Posterior cingulate gyrus (tissue), 11 donors: ENCODE measurements at regions not wholly inside any gene's neighbourhood (a gene's known extent, or its start where the extent isn't known, plus 50 kb on each side); places are given as distances from the start of the nearest gene placed in this dataset.
A peak's percentile ranks its signal among the peaks of the same experiment; 100 is the strongest.
"Not testable (repeated sequence)": the region's sequence is repeated elsewhere in the genome, so short reads cannot be mapped to it uniquely, and the experiment has no call there.

Source experiments
- DNase-seq, 10 donors: peaks; one replicate each; pipeline versions ENCODE4 v3.0.0 to v3.0.0-alpha.2; 2020 to 2021; ENCODE audit warnings: mixed read lengths in 3 of 10
- intact Hi-C: fragments of 100-400 bp; cut with DNase I; formaldehyde crosslinking; loops from one replicate; pipeline ENCODE4 v1.15.1; 2023

DNA sequence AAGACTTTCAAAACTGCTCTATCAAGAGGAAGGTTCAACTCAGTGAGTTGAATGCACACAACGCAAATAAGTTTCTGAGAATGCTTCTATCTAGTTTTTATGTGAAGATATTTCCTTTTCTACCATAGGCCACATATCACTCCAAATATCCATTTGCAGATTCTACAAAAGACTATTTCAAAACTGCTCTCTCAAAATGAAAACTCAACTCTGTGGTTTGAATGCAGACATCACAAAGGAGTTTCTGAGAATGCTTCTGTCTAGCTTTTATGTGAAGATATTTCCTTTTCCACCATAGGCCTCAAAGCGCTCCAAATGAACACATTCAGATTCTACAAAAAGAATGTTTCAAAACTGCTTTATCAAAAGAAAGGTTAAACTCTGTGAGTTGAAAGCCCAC lies 1093.1 kb upstream of the DEFB115 start:
- intact Hi-C loops, DNase-seq: not testable (repeated sequence)

DNA sequence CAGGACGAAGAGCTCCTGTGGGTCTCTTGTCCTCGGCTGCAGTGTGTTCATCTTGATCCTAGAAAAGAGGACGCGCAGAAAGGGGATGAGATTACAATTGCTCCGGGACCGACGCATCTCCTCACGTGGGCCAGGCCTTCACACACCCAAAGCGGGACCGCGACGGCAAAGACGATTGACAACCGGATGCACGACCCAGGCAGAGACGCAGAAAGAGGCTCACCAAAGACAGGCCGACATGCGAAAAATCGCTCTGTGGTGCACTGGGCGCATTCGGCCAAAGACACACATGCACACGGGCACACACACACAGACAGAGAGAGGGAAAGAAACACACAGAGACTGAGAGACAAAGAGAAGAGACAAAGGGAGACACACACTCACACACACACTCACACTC lies 1089.9 kb upstream of the DEFB115 start:
- intact Hi-C loops = no loop called here
- DNase-seq = peak in 2 of 10 donors; percentile 28 to 55

- intact Hi-C loops = no loop called here
- DNase-seq = peak in 3 of 10 donors; percentile 44 to 73 (median 69)
Measured at GRCh38 chr20:30168025-30168799, 1089.3 kb upstream of the DEFB115 start.

DNA sequence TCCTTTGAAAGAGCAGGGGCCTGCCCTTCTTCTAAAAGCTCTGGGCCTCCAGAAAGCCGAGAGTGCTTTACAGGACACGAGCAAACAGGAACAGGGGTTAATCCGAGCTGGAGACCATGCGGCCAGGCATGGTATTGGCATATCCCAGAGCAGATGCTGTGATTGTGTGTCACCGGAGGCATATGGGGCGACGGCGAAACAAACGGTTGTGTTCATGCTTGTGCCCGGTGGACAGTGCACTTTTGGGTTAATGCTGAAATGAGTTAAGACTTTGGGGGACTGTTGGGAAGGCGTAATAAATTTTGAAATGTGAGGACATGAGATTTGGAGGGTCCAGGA lies 1088.7 kb upstream of the DEFB115 start:
- intact Hi-C loops = no loop called here
- no peak for DNase-seq

GRCh38 chr20:30175681-30176080 lies 1081.8 kb upstream of the DEFB115 start:
- intact Hi-C loops = no loop called here
- DNase-seq = peak in 2 of 10 donors; percentile 16 to 75

DNA sequence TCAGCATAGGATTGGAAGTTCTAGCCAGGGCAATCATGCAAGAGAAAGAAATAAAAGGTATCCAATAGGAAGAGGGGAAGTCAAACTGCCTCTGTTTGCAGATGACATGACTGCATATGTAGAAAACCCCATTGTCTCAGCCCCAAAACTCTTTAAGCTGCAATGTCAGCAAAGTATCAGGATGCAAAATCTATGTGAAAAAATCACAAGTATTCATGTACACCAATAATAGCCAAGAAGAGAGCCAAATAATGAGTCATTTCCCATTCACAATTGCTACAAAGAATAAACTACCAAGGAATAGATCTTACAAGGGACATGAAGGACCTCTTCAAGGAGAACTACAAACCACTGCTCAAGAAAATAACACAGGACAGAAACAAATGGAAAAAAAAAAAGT lies 1074.3 kb upstream of the DEFB115 start:
- intact Hi-C loops, DNase-seq: not testable (repeated sequence)

GRCh38 chr20:30191785-30192184 lies 1065.7 kb upstream of the DEFB115 start:
- DNase-seq, intact Hi-C loops: not testable (repeated sequence)

DNA sequence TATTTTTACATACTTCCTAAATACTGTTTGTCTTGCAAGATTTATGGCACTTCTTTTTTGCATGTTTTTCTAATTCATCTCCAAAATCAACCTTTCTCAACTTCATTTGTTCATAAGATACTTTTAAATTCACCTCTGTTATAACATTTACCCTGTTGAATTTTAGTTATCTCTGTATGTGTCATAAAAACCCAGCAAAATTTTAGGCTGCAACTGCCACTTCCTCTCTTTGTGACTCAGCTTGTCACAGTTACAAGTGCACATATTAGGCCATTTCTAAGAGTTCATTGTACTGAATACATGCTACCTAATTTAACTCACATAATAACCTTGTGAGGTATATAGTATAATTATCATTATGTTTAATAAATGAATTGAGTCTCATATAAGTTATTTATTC lies 1023.0 kb upstream of the DEFB115 start:
- intact Hi-C loops, DNase-seq: not testable (repeated sequence)

GRCh38 chr20:30275073-30275472 lies 982.4 kb upstream of the DEFB115 start:
- DNase-seq = peak in 1 of 10 donors; percentile 72
- intact Hi-C loops = not testable (repeated sequence)

DNA sequence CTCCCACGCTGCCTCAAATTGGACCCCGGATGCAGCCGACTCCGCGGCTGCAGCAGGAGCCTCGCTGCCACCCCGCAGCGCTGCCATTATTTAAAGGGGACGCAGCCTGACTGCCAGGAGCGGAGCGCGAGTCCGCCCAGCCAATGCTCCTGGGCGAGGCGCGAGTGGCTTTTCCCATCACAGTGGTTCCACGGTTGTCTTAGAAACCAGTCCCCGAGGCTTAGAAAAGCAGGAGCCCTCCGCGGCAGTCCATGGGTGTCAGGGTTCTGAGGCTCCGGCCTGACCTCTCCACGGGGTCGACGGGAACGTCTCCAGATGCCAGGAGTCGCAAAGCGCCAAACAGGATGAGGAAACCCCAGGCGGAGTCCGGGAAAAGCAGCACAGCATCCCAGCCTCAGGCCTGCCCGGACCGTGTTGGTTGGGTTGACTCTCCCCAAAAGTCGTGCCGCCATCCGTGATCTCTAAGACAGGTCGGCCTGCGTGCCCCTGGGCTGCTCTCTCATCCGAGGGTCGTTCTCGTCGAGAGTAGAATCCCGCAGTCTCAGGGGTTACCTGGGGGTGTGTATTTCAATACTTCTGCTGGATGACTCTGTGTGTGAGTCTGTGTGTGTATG lies 975.8 kb upstream of the DEFB115 start:
- intact Hi-C loops = no loop called here

DNA sequence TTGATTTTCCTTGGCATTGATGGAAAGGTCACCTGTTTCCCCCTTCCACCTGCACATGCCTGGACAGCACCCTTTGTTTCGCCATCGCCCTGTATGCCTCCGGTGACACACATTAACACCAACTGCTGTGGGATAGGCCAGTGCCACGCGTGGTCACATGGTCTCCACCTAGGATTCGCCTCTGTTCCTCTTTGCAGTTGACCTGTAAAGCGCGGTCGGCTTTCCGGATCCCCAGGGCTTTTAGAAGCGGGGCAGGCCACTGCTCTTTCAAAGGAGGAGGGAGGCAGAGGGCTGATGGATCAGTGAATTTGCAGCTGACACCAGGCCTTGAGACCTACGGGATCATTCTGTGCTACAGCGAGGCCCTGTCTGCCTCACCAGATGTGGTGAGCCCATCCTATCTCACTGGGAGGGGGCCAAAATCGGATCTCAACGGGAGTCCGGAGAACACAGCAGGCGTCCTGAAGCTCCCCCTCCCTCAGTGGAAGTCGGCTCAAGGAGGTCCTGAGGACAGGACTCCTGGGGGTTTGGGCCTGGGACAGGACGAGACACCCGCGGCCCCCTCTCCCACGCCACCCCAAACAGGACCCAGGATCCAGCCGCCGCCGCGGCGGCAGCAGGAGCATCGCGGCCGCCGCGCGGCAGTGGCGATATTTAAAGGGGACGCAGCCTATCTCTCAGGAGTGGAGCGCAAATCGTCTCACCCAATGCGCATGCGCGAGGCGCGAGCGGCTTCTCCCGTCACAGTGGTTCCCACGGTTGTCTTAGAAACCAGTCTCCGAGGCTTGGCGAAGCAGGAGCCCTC lies 973.8 kb upstream of the DEFB115 start:
- DNase-seq = peak in 8 of 10 donors; percentile 66 to 97 (median 83)
- intact Hi-C loops = not testable (repeated sequence)

More for the DNA sequence above, 975.8 kb upstream of the DEFB115 start:
- DNase-seq = peak in 1 of 10 donors; percentile 52

DNA sequence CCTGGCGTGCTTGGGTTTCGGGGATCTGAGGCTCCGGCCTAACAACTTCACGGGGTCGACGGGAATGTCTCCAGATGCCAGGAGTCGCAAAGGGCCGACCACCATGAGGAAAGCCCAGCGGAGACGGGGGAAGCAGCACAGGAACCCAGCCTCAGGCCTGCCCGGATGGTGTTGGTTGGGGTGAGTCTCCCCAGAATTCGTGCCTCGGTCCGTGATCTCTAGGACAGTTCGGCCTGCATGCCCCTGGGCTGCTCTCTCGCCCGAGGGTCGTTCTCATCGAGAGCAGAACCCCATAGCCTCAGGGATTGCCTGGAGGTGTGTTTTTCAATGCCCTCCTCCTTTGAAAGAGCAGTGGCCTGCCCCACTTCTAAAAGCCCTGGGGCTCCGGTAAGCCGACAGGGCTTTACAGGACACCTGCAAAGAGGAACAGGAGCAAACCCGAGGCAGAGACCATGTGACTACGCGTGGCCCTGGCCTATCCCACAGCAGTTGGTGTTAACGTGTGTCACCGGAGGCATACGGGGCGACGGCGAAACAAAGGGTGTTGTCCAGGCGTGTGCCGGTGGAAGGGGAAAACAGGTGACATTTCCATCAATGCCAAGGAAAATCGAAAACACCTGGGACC lies 973.1 kb upstream of the DEFB115 start:
- peak in 1 of 10 donors; percentile 44 for DNase-seq
- intact Hi-C loops = no loop called here

GRCh38 chr20:30285677-30286076 lies 971.8 kb upstream of the DEFB115 start:
- intact Hi-C loops = no loop called here
- no peak for DNase-seq

DNA sequence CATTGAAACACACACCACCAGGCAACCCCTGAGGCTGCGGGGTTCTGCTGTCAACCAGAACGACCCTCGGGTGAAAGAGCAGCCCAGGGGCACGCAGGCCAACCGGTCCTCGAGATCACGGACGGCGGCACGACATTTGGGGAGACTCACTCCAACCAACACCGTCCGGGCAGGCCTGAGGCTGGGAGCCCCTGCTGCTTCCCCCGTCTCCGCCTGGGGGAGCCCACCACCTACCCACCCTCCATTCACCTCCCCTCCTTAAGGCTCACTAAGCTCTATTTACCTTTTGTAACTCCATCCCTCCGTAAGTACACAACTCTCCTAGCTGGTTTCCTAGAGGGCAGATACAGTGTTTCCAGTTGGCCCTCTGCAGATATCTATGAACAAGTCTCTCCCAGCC lies 971.3 kb upstream of the DEFB115 start:
- intact Hi-C loops = no loop called here
- DNase-seq = peak in 1 of 10 donors; percentile 64

- intact Hi-C loops, DNase-seq: not testable (repeated sequence)
Measured at GRCh38 chr20:30287459-30287858, 970.0 kb upstream of the DEFB115 start.

DNA sequence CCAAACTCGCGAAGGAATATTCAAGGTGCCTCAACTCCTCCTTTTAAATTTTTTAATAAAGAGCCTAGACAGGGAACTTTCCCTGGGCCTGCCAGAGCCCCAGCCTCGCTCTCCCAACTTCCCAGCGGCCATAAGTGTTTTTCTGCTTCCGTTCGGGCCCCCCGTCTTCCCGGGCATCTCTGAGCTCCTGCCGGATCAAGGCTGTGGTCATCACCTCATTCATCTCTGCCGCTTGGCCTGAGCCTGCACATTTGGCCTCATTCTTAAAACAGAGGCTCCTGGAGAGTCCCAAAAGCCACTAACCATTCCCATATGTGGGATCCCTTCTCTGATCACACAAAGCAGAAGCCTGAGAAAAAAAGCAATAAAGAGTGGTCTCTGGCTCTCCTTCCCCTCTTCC lies 969.1 kb upstream of the DEFB115 start:
- intact Hi-C loops = no loop called here
- peak in 1 of 10 donors; percentile 44 for DNase-seq

GRCh38 chr20:30289049-30289448 lies 968.4 kb upstream of the DEFB115 start:
- intact Hi-C loops = not testable (repeated sequence)
- DNase-seq = peak in 2 of 10 donors; percentile 72 to 87

DNA sequence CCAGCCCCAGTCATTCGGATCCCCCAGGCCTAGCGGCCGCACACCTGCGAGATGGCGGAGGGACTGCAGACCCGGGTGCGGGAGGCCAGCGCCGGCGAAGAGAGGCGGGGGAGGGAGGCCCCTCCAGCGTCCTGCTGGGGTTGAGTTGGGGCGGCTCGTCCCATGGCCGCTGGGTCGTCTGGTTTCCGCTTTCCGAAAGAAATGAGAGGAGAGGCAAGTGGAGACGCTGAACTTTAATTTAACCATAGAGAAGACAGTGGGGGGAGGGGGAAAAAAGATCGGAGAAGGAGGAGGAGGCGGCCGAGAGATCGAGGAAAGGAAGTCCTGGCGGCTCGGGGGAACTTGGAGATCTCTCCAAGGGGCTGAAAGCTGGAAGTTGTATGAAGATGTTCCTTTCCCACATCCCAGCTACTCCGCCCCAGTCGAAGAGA lies 967.7 kb upstream of the DEFB115 start:
- not testable (repeated sequence) for DNase-seq

DNA sequence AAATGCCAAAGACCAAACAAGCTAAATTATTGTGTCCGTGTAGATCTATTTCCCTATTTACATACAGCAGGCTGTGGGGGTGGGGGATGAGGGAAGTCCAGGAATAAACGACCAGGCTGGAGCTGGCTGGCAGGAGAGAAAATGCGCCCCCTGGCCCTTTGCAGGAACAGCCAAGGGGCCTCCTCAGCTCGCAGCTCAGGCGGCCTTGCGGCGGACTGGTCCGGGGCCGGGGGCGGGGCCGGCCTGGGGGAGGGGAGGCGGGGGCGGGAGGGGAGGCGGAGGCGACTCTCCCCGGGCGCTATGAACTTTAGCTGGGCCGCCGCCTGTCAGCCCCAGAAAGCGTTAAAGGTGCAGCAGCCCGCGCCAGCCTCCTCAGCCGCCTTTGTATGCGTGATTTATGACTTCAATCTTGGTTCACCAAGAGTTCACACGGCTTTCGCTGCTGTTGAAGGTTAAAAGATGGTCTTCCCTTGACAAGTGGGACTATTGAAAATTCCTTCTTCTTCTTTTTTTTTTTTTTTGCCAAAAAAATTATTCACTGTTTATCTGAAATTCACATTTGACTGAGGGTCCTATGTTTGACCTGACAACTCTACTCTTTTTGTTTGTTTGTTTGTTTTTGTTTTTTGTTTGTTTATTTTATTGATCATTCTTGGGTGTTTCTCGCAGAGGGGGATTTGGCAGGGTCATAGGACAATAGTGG lies 967.0 kb upstream of the DEFB115 start:
- DNase-seq = peak in 3 of 10 donors; percentile 35 to 81 (median 45)
- intact Hi-C loops = not testable (repeated sequence)

More for the DNA sequence above, 967.7 kb upstream of the DEFB115 start:
- intact Hi-C loops = not testable (repeated sequence)

DNA sequence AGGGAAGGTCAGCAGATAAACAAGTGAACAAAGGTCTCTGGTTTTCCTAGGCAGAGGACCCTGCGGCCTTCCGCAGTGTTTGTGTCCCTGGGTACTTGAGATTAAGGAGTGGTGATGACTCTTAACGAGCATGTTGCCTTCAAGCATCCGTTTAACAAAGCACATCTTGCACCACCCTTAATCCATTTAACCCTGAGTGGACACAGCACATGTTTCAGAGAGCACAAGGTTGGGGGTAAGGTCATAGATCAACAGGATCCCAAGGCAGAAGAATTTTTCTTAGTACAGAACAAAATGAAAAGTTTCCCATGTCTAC lies 966.4 kb upstream of the DEFB115 start:
- DNase-seq, intact Hi-C loops: not testable (repeated sequence)
